ENCODE measurements at regions not wholly inside any gene's neighbourhood (a gene's known extent, or its start where the extent isn't known, plus 50 kb on each side); places are given as distances from the start of the nearest gene placed in this dataset.

DNA sequence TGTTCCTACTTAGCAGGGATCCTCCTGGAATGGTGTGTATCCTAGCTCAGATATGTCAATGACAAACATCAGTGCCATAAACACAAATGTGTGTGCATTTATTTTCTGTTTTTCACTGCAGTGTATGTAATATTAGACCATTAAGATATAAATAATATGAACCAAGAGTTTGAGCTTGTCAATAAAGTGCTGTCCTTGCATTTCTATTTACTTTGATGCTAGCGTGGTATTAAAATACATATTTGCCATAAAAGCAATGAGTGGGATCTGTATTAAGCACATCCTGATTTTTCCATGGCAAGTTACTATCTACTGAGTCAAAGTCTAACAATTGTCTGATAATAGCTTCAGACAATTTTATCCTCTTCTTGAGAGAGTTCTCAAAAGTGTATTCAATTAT, 157.6 kb downstream of the DIRAS2 start:
- CTCF ChIA-PET, result no interaction called here
- intact Hi-C loops (cut with micrococcal nuclease), result no loop called here
- Mint-ChIP-seq H3K27me3 (peaks cover 8% of the 10 kb centered on the region), H3K36me3 (ENCODE audit: low read depth) (no peaks in the 10 kb centered on the region), H3K4me3 (no peak overlapping the region), H3K27ac (no peak overlapping the region), H3K9me3 (peaks cover 5% of the 10 kb centered on the region), H3K4me1 (no peaks in the 10 kb centered on the region)
- DNase-seq (no peak), ATAC-seq (ENCODE audit: low read depth) (no peak)
- POLR2A ChIA-PET, result no interaction called here
- TF ChIP-seq, protein P1, sequence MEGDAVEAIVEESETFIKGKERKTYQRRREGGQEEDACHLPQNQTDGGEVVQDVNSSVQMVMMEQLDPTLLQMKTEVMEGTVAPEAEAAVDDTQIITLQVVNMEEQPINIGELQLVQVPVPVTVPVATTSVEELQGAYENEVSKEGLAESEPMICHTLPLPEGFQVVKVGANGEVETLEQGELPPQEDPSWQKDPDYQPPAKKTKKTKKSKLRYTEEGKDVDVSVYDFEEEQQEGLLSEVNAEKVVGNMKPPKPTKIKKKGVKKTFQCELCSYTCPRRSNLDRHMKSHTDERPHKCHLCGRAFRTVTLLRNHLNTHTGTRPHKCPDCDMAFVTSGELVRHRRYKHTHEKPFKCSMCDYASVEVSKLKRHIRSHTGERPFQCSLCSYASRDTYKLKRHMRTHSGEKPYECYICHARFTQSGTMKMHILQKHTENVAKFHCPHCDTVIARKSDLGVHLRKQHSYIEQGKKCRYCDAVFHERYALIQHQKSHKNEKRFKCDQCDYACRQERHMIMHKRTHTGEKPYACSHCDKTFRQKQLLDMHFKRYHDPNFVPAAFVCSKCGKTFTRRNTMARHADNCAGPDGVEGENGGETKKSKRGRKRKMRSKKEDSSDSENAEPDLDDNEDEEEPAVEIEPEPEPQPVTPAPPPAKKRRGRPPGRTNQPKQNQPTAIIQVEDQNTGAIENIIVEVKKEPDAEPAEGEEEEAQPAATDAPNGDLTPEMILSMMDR (IDR thresholded peaks at IDR 0.05), result no peak

DNA sequence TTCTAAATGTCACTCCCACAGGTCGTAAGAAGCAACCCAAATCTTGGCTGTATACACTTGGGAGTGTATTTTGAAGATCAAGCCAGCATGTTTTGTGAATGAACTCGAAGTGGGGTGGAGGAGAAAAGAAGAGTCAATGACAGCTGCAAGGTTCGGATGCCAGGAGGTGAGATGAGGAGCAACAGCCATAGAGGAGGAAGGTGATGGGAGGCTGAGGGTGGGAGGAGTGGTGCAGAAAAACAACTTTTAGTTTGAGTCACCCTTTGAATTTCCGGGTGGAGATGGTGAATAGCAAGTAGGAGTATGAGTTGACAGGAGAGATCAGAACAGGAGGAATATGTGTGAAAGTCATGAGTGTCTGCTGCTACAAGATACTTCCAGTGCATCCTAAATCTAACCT, 153.6 kb downstream of the DIRAS2 start:
- Mint-ChIP-seq H3K9me3 (peaks cover 5% of the 10 kb centered on the region), H3K4me1 (no peaks in the 10 kb centered on the region), H3K27me3 (peaks cover 8% of the 10 kb centered on the region), H3K36me3 (ENCODE audit: low read depth) (no peaks in the 10 kb centered on the region), H3K4me3 (no peak overlapping the region), H3K27ac (no peak overlapping the region)
- ATAC-seq (ENCODE audit: low read depth) (no peak), DNase-seq (no peak)
- CTCF ChIA-PET, result no interaction called here
- TF ChIP-seq, protein P1 (IDR thresholded peaks at IDR 0.05), result no peak
- intact Hi-C loops (cut with micrococcal nuclease), result no loop called here
- POLR2A ChIA-PET, result no interaction called here

DNA sequence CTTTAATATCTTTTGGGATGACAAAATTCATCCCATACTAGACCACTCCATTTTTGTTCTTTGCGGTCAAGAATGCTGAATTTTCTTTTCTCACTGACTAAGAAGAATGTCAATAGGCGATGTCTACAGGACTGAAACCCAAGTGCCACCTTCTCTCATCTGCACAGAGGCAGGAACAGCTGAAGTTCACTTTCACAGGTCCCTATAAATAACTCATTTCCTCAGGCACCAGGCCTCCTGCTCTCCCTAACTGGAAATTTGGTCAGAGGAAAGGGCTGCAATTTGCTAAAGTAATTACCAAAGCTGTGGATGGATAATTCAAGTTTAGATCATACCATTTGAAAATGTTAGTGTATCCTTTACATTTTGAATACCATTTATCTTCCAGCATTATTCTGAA, 142.9 kb downstream of the DIRAS2 start:
- Mint-ChIP-seq H3K4me1 (no peaks in the 10 kb centered on the region), H3K9me3 (peaks cover 2% of the 10 kb centered on the region), H3K27me3 (no peaks in the 10 kb centered on the region), H3K4me3 (no peak overlapping the region), H3K27ac (no peak overlapping the region), H3K36me3 (ENCODE audit: low read depth) (no peaks in the 10 kb centered on the region)
- POLR2A ChIA-PET, result no interaction called here
- TF ChIP-seq, protein P1 (IDR thresholded peaks at IDR 0.05), result no peak
- ATAC-seq (ENCODE audit: low read depth), result no peak
- no peak for DNase-seq
- CTCF ChIA-PET, result interaction anchor here (1.4 kb wide), 1 partner anchor 272 kb away, joined by 3 read pairs; no protein-coding TSS in a partner anchor
- intact Hi-C loops (cut with micrococcal nuclease), result no loop called here

DNA sequence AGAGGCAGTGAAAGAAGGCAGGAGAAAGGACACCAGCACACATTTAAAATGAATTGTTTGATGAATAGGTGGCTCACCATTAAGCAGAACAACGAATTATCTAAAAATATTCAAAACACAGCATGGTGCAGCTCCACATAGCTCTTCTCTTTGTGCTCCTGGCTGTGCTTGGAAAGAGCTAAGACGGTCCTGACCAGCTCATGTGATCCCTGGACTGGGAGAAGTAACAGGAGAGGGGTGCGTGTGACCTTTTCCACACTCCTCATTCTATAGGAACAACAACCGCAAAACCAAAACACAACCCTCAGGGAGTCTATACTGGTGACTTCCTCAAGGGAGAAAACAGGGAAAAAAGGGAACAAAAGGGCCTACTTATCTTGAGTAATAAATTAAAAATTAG, 140.5 kb downstream of the DIRAS2 start:
- ChIA-PET POLR2A (no interaction called here), CTCF (no interaction called here)
- H3K27ac Mint-ChIP-seq, result no peak overlapping the region
- TF ChIP-seq, protein P1 (IDR thresholded peaks at IDR 0.05), result no peak
- ATAC-seq (ENCODE audit: low read depth) (no peak), DNase-seq (no peak)
- no peaks in the 10 kb centered on the region for H3K4me1 Mint-ChIP-seq
- intact Hi-C loops (cut with micrococcal nuclease), result no loop called here
- H3K4me3 Mint-ChIP-seq, result no peak overlapping the region
- no peaks in the 10 kb centered on the region for H3K36me3 Mint-ChIP-seq (ENCODE audit: low read depth)
- no peaks in the 10 kb centered on the region for H3K27me3 Mint-ChIP-seq
- H3K9me3 Mint-ChIP-seq, result no peaks in the 10 kb centered on the region

DNA sequence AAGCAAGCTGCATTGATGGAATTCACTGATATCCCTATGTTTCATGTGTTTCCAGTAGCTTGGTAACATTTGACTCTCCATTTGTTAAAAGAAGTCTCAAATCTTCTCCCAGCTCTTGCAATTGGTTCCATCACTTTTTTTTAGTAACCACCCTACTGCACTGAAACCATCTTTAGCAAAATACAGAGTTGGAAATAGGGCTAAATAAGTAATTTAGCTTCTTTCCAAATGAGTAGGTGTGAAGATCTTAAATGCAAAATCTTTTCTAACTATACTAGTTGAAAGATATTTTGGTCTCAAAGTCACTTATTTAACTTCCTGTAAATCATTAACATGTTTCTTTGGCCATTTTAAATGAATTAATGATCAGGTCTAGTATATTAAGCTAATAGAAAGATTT, 138.1 kb downstream of the DIRAS2 start:
- no peaks in the 10 kb centered on the region for H3K36me3 Mint-ChIP-seq (ENCODE audit: low read depth)
- TF ChIP-seq, protein P1 (IDR thresholded peaks at IDR 0.05), result no peak
- intact Hi-C loops (cut with micrococcal nuclease), result no loop called here
- CTCF ChIA-PET, result no interaction called here
- no peak for DNase-seq
- H3K4me1 Mint-ChIP-seq, result peaks cover 2% of the 10 kb centered on the region
- no peaks in the 10 kb centered on the region for H3K27me3 Mint-ChIP-seq
- no peaks in the 10 kb centered on the region for H3K9me3 Mint-ChIP-seq
- ATAC-seq (ENCODE audit: low read depth), result no peak
- H3K4me3 Mint-ChIP-seq, result no peak overlapping the region
- POLR2A ChIA-PET, result interaction anchor here (0.7 kb wide), 1 partner anchor 55 kb away, joined by 3 read pairs; no protein-coding TSS in a partner anchor
- H3K27ac Mint-ChIP-seq, result no peak overlapping the region

Data from activated B cell treated with CpG ODN at 0.5 μM for 24 hours (primary cell).